ENCODE measurements at regions not wholly inside any gene's neighbourhood (a gene's known extent, or its start where the extent isn't known, plus 50 kb on each side); places are given as distances from the start of the nearest gene placed in this dataset.
"Not testable (repeated sequence)": the region's sequence is repeated elsewhere in the genome, so short reads cannot be mapped to it uniquely, and the experiment has no call there.

- FAIRE-seq; DNase-seq (ENCODE audit: low spot score): not testable (repeated sequence)
Measured at GRCh38 chr6:68160812-68161211, 474.3 kb upstream of the ADGRB3 start.

- FAIRE-seq: no peak
- no peak for DNase-seq (ENCODE audit: low spot score)
Measured at GRCh38 chr6:68160348-68160747, 474.7 kb upstream of the ADGRB3 start.

DNA sequence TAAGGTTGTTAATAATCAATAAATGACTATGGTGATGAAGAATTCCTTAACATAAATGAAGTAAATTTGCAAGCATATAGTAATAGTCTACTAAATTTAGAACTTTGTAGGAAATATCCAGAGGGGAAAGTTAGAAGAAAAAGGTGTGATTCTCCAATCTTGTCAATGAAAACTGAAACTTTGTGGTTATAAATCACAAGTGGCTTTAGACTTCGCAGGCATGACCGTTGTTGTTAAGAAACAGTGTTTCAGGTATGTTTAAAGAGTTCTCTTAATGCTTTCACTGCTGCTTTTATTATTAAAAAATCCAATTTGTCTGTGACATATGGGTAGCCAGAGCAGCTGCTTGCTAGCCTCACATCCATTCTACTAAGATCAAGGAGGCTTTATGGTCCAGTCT lies 475.6 kb upstream of the ADGRB3 start:
- no peak for DNase-seq (ENCODE audit: low spot score)
- FAIRE-seq: no peak

- no peak for FAIRE-seq
Measured at GRCh38 chr6:68158256-68158655, 476.8 kb upstream of the ADGRB3 start.

GRCh38 chr6:68144667-68145066 lies 490.4 kb upstream of the ADGRB3 start:
- peak; percentile 2 for DNase-seq (ENCODE audit: low spot score)
- FAIRE-seq: no peak

More at GRCh38 chr6:68158256-68158655, 476.8 kb upstream of the ADGRB3 start:
- no peak for DNase-seq (ENCODE audit: low spot score)

GRCh38 chr6:68141190-68141589 lies 493.9 kb upstream of the ADGRB3 start:
- DNase-seq (ENCODE audit: low spot score) (no peak), FAIRE-seq (no peak)

DNA sequence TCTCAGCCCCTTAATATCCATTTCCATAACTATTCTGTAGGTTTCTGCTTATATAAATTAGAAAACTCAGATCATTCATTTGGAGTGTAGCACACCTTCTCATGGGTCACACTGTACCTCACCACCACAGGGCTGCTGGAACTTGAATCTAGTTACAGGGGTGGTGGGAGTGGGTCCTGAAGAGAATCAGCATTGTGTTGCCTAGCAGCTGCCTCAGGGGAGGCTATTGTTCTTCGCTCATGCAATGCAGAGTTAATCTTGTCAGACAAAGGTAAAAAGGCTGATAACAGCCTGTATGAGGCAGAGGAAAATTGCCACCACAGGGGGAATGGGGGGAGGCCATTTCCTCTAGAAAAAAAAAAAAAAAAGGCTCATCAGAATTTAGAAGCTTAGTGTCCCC lies 496.0 kb upstream of the ADGRB3 start:
- DNase-seq (ENCODE audit: low spot score) (no peak), FAIRE-seq (no peak)

- no peak for DNase-seq (ENCODE audit: low spot score)
- no peak for FAIRE-seq
Measured at GRCh38 chr6:68134796-68135195, 500.3 kb upstream of the ADGRB3 start.

DNA sequence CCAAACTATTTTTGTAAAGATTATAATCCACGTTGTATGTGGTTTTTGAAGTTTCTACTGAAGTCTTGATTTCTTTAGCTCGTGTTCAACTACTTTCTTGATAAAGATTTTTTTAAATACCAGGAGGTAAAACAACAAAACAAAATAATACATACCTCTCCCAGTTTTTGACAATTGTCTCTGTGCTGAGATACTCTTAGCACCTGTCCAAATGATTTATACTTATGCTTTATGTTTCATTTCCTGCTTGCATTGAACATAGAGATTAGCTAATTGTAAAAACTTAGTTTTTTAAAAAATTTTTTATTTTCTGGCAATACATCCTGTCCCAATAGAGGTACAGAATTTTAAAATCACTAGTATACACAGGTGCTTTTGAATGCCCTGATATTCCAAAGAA lies 506.9 kb upstream of the ADGRB3 start:
- DNase-seq (ENCODE audit: low spot score) (no peak), FAIRE-seq (no peak)

- FAIRE-seq (no peak), DNase-seq (ENCODE audit: low spot score) (no peak)
Measured at GRCh38 chr6:68127074-68127473, 508.0 kb upstream of the ADGRB3 start.

DNA sequence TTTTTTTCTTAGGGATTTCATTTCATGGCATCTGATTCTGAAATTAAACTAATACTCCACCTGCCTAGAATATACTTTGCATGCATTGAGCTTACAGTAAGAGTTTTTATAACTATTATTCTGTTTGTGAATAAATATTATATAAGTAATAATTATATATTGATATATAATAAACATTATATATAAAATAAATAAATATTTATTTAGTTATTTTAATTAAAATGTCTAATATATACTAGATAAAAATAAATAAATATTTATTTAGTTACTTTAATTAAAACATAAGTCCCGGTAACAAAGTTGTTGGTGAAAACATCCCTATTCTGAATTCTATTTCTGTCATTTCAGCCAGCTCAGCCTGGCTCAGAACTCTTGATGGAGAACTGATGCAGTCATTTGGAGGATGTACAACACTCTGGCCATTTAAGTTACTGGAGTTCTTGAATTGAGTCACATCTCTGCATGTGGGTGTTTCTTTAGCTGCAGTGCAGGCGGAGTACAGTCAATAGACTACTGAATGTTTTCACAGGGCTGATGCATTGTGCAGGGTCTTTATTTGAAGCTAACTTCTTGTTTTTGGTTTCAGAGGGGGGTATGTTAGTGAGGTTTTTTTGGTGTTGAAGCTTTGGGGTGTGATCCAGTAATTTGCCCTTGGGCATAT lies 508.9 kb upstream of the ADGRB3 start:
- FAIRE-seq (no peak), DNase-seq (ENCODE audit: low spot score) (no peak)

DNA sequence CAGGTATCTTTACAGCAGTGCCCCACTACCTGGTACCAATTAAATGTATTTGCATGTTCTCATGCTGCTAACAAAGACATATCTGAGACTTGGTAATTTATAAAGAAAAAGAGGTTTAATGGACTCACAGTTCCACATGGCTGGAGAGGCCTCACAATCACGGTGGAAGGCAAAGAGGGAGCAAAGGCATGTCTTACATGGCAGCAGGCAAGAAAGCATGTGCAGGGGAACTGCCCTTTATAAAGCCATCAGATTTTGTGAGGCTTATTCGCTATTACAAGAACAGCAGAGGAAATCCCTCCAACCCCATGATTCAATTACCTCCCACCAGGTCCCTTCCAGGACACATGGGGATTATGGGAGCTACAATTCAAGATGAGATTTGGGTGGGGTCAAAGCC lies 512.1 kb upstream of the ADGRB3 start:
- DNase-seq (ENCODE audit: low spot score); FAIRE-seq: not testable (repeated sequence)

DNA sequence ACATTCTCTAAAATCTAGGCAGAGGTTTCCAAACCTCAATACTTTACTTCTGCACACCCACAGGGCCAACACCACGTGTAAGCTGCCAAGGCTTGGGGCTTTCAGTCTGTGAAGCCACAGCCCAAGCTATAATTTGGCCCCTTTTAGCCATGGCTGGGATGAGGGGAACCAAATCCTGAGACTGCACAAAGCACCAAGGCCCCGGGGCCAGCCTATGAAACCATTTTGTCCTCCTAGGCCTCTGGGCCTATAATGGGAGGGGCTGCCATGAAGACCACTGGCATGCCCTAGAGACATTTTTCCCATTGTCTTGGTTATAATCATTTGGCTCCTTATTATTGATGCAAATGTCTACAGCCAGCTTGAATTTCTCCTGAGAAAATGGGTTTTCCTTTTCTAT lies 513.0 kb upstream of the ADGRB3 start:
- DNase-seq (ENCODE audit: low spot score) (no peak), FAIRE-seq (no peak)

DNA sequence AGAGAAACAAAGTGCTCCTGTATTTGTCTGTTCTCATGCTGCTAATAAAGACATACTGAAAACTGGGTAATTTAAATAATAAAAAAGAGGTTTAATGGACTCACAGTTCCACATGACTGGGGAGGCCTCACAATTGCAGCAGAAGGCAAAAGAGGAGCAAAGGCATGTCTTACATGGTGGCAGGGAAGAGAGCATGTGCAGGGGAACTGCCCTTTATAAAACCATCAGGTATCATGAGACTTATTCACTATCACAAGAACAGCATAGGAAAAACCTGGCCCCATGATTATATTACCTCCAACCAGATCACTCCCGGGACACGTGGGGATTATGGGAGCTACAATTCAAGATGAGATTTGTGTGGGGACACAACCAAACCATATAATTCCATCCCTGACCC lies 514.1 kb upstream of the ADGRB3 start:
- FAIRE-seq; DNase-seq (ENCODE audit: low spot score): not testable (repeated sequence)

DNA sequence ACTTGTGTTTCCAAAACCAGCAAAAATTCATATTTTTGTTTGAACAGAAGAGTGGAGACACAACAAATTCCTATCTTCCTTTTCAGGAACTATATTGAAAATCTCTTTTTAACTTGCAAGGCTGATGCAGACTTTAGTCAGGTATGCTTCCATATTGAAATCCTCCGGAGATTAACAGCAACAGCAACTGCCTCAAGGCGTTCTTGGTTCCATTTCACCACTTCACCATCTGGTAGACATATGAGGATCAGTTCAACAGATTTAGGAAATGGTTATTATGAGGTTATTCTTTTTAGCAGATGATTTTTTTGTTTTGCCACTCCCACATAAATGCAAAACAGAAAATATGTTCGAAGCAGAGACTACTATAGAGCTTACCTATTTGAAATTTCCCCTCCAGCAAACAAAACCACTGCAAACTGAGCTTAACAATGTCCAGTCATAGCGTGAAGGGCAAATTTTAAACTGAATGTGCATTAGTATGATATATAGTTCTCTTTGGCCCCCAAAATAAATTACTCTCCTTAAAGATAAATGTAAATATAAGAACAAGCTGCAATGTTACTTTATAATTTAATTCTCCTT lies 520.5 kb upstream of the ADGRB3 start:
- FAIRE-seq (no peak), DNase-seq (ENCODE audit: low spot score) (no peak)

- DNase-seq (ENCODE audit: low spot score): no peak
- FAIRE-seq: no peak
Measured at GRCh38 chr6:68108233-68108835, 526.7 kb upstream of the ADGRB3 start.

DNA sequence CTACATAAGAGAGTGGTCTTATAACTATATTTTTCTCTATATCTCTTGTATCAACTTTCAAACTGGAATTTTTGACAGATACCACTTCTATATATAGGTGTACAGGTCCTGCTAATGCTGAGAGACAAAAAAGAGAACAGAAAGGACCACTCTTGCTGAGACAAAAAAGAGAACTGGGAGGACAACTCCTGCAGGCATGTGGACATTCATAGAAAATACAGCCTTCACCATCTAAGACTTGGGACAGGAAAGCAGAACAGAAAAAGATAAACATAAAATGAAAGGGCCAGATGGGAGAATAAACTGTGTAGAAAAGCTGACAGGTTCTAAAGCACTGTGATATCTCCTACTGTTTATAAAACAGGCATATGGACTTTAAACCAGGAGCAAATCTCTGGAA lies 541.0 kb upstream of the ADGRB3 start:
- no peak for DNase-seq (ENCODE audit: low spot score)

GRCh38 chr6:68087399-68088133 lies 547.5 kb upstream of the ADGRB3 start:
- FAIRE-seq (no peak), DNase-seq (ENCODE audit: low spot score) (no peak)

More for the DNA sequence above, 541.0 kb upstream of the ADGRB3 start:
- FAIRE-seq: no peak

- FAIRE-seq (no peak), DNase-seq (ENCODE audit: low spot score) (no peak)
Measured at GRCh38 chr6:68086199-68086598, 548.9 kb upstream of the ADGRB3 start.

- not testable (repeated sequence) for DNase-seq (ENCODE audit: low spot score); FAIRE-seq
Measured at GRCh38 chr6:68085599-68085998, 549.5 kb upstream of the ADGRB3 start.

GRCh38 chr6:68082086-68082485 lies 553.0 kb upstream of the ADGRB3 start:
- DNase-seq (ENCODE audit: low spot score): no peak
- FAIRE-seq: no peak

DNA sequence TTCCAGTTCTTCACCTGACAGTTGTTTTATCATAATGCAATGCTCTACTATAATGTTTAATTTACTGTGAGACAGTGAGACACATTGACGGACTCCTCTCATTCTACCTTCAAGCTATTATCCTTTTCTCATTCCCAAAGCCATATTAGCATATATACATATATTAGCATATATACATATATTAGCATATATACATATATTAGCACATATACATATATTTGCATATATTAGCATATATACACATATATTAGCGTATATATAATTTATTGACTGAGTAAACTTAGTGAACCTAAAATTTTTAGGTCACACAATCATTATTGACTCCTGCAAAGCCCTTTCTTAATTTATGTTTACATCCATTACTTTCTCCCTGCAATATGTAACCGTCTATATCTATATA lies 555.0 kb upstream of the ADGRB3 start:
- DNase-seq (ENCODE audit: low spot score) (no peak), FAIRE-seq (no peak)

All from urothelium cell line (cell line).